ENCODE measurements at regions not wholly inside any gene's neighbourhood (a gene's known extent, or its start where the extent isn't known, plus 50 kb on each side); places are given as distances from the start of the nearest gene placed in this dataset.

GRCh38 chr11:25886036-25886435 is 445.9 kb upstream of the ANO3 start:
- TF ChIP-seq CTCF (IDR thresholded peaks at IDR 0.05; ENCODE audit: insufficient read depth, missing control alignments) = no peak
- DNase-seq (ENCODE audit: insufficient read length, low spot score) = no peak
- no peak for FAIRE-seq

DNA sequence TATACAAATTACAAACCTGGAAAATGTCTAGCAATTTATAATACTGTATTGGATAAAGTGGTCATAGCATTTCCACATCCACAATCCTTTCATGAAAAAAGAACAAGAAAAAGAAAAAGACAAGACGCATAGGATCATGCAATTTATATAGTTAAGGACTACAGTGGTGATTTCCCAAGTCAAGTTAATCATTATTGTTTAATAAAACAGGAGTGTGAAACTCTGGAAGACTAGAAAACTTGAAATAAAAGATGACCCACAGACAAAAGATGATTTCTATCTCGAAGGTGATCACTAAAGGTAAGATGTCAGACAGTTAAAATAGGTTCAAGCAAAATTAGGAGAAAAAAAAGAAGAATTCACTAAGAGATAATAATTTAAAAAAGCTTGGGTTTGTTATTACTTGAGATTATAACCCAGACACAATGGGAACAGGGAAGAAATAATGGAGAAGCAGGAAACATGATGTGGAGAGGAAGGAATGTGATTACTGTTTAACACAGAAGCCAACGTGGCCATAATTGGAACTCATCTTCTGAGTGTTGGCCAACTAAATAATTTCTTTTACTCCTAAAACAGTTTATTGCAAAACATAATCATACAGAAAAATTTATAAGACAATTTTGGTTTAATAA is 441.2 kb upstream of the ANO3 start:
- no peak for TF ChIP-seq CTCF (IDR thresholded peaks at IDR 0.05; ENCODE audit: insufficient read depth, missing control alignments)
- FAIRE-seq = no peak
- DNase-seq (ENCODE audit: insufficient read length, low spot score) = no peak

DNA sequence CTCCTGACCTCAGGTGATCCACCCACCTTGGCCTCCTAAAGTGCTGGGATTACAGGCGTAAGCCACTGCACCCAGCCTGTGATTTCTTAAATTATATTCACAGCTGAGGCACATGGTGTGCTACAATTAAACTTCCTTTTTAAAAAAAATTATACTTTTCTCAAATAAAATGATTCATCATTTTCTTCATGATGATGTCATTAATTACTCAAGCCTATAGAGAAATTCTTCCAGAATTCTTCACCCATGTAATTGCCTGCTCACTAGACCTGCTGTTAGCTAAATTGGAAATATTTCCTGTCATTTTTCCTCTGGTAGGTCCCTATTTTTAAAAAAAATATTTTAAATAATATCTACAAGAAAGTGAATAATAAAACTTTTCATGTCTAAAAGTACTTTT is 440.0 kb upstream of the ANO3 start:
- no peak for DNase-seq (ENCODE audit: insufficient read length, low spot score)
- no peak for TF ChIP-seq CTCF (IDR thresholded peaks at IDR 0.05; ENCODE audit: insufficient read depth, missing control alignments)
- FAIRE-seq = no peak

- no peak for FAIRE-seq
- no peak for TF ChIP-seq CTCF (IDR thresholded peaks at IDR 0.05; ENCODE audit: insufficient read depth, missing control alignments)
- no peak for DNase-seq (ENCODE audit: insufficient read length, low spot score)
Measured at GRCh38 chr11:25899617-25900160, 432.2 kb upstream of the ANO3 start.

GRCh38 chr11:25900814-25901213 is 431.1 kb upstream of the ANO3 start:
- no peak for TF ChIP-seq CTCF (IDR thresholded peaks at IDR 0.05; ENCODE audit: insufficient read depth, missing control alignments)
- no peak for DNase-seq (ENCODE audit: insufficient read length, low spot score)
- no peak for FAIRE-seq

- TF ChIP-seq CTCF (IDR thresholded peaks at IDR 0.05; ENCODE audit: insufficient read depth, missing control alignments) = no peak
- FAIRE-seq (no peak), DNase-seq (ENCODE audit: insufficient read length, low spot score) (no peak)
Measured at GRCh38 chr11:25901415-25901814, 430.5 kb upstream of the ANO3 start.

GRCh38 chr11:25902476-25902875 is 429.5 kb upstream of the ANO3 start:
- DNase-seq (ENCODE audit: insufficient read length, low spot score) (no peak), FAIRE-seq (no peak)
- no peak for TF ChIP-seq CTCF (IDR thresholded peaks at IDR 0.05; ENCODE audit: insufficient read depth, missing control alignments)
